H9 (cell line): ENCODE measurements at regions not wholly inside any gene's neighbourhood (a gene's known extent, or its start where the extent isn't known, plus 50 kb on each side); places are given as distances from the start of the nearest gene placed in this dataset.

Source experiments
- DNase-seq: peaks from one replicate; pipeline ENCODE4 v3.0.0-alpha.2; 2017
- H2AFZ ChIP-seq: one replicate; pipeline ENCODE4 v1.6.1; 2013; ENCODE audit warnings: mild to moderate bottlenecking, low read length, control low read depth, moderate library complexity
- H2AK5ac ChIP-seq: 2 replicates; pipeline ENCODE4 v1.6.1; 2013; ENCODE audit warnings: low read length, control low read depth, mixed read lengths; ENCODE audit not compliant: insufficient read length
- H2BK120ac ChIP-seq: one replicate; pipeline ENCODE4 v1.6.1; 2013; ENCODE audit warnings: low read depth, mild to moderate bottlenecking, low read length, control low read depth, inconsistent platforms; ENCODE audit not compliant: poor library complexity, severe bottlenecking
- H2BK12ac ChIP-seq: 2 replicates; pipeline ENCODE4 v1.6.1; 2013; ENCODE audit warnings: low read length, control low read depth, mixed read lengths, low read depth; ENCODE audit not compliant: insufficient read length
- H2BK15ac ChIP-seq: 2 replicates; pipeline ENCODE4 v1.6.1; 2013; ENCODE audit warnings: low read depth, low read length, control low read depth
- H2BK20ac ChIP-seq: one replicate; pipeline ENCODE4 v1.6.1; 2013; ENCODE audit warnings: low read depth, mild to moderate bottlenecking, low read length, control low read depth, inconsistent platforms; ENCODE audit not compliant: poor library complexity, severe bottlenecking
- H2BK5ac ChIP-seq: 2 replicates; pipeline ENCODE4 v1.6.1; 2013; ENCODE audit warnings: low read length, control low read depth, mixed read lengths; ENCODE audit not compliant: insufficient read length
- H3K14ac ChIP-seq: 2 replicates; pipeline ENCODE4 v1.6.1; 2013; ENCODE audit warnings: low read length, control low read depth; ENCODE audit not compliant: insufficient read depth
- H3K18ac ChIP-seq: 2 replicates; pipeline ENCODE4 v1.6.1; 2013; ENCODE audit warnings: low read depth, mild to moderate bottlenecking, mixed read lengths, low read length, control low read depth; ENCODE audit not compliant: insufficient read length
- H3K23ac ChIP-seq: 2 replicates; pipeline ENCODE4 v1.6.1; 2013; ENCODE audit warnings: low read length, control low read depth, mixed read lengths, low read depth; ENCODE audit not compliant: insufficient read length
- H3K23me2 ChIP-seq: 2 replicates; pipeline ENCODE4 v1.6.1; 2013; ENCODE audit warnings: low read depth, mild to moderate bottlenecking, mixed read lengths, low read length, control low read depth; ENCODE audit not compliant: insufficient read length, poor library complexity, severe bottlenecking
- H3K27ac ChIP-seq: 2 replicates; pipeline ENCODE4 v1.5.1; 2013; ENCODE audit warnings: low read length, control low read depth, mixed read lengths, low read depth; ENCODE audit not compliant: insufficient read length
- H3K27me3 ChIP-seq: 2 replicates; pipeline ENCODE4 v1.6.1; 2013; ENCODE audit warnings: low read length, control low read depth, inconsistent platforms; ENCODE audit not compliant: insufficient read depth
- H3K4ac ChIP-seq: 2 replicates; pipeline ENCODE4 v1.6.1; 2013; ENCODE audit warnings: low read depth, mild to moderate bottlenecking, control low read depth, inconsistent platforms, low read length, moderate library complexity
- H3K4me1 ChIP-seq: 2 replicates; pipeline ENCODE4 v1.6.1; 2013; ENCODE audit warnings: low read length, control low read depth, inconsistent platforms; ENCODE audit not compliant: insufficient read depth
- H3K4me2 ChIP-seq: 2 replicates; pipeline ENCODE4 v1.6.1; 2013; ENCODE audit warnings: low read length, control low read depth, mixed read lengths; ENCODE audit not compliant: insufficient read length, insufficient read depth
- H3K56ac ChIP-seq: 2 replicates; pipeline ENCODE4 v1.6.1; 2013; ENCODE audit warnings: low read depth, mild to moderate bottlenecking, mixed read lengths, low read length, control low read depth; ENCODE audit not compliant: insufficient read length
- H3K79me1 ChIP-seq: 2 replicates; pipeline ENCODE4 v1.6.1; 2013; ENCODE audit warnings: low read depth, mild to moderate bottlenecking, moderate library complexity, low read length, control low read depth, inconsistent platforms; ENCODE audit not compliant: insufficient read depth, poor library complexity, severe bottlenecking
- H3K79me2 ChIP-seq: 2 replicates; pipeline ENCODE4 v1.6.1; 2013; ENCODE audit warnings: low read length, control low read depth, inconsistent platforms; ENCODE audit not compliant: insufficient read depth
- H3K9ac ChIP-seq: 2 replicates; pipeline ENCODE4 v1.6.1; 2013; ENCODE audit warnings: low read length, control low read depth, mixed read lengths; ENCODE audit not compliant: insufficient read length; ENCODE audit errors: extremely low read depth
- H3K9me3 ChIP-seq: one replicate; pipeline ENCODE4 v1.6.1; 2013; ENCODE audit warnings: low read depth, low read length, inconsistent platforms; ENCODE audit not compliant: control insufficient read depth
- H3T11ph ChIP-seq: one replicate; pipeline ENCODE4 v1.6.1; 2013; ENCODE audit warnings: mild to moderate bottlenecking, low read length, control low read depth, inconsistent platforms
- H4K20me1 ChIP-seq: one replicate; pipeline ENCODE4 v1.6.1; 2013; ENCODE audit not compliant: control insufficient read depth, insufficient read length, insufficient read depth
- H4K5ac ChIP-seq: 2 replicates; pipeline ENCODE4 v1.6.1; 2013; ENCODE audit warnings: low read depth, mild to moderate bottlenecking, mixed read lengths, low read length, control low read depth; ENCODE audit not compliant: insufficient read length
- H4K8ac ChIP-seq: replicated peaks from 2 replicates; pipeline ENCODE4 v1.6.1; 2013; ENCODE audit warnings: low read length, control low read depth, mixed read lengths, low read depth; ENCODE audit not compliant: insufficient read length
- H4K91ac ChIP-seq: 2 replicates; pipeline ENCODE4 v1.6.1; 2013; ENCODE audit warnings: low read depth, mild to moderate bottlenecking, moderate library complexity, mixed read lengths, low read length, control low read depth; ENCODE audit not compliant: insufficient read length
- H3K27ac Mint-ChIP-seq, 3 experiments: 2 replicates in 2 of 3; 3 replicates in 1 of 3; pipeline ENCODE4 v1.8.0; 2020 to 2021; ENCODE audit warnings: mixed read lengths in 3 of 3, mild to moderate bottlenecking in 1 of 3, moderate library complexity in 1 of 3
- H3K27me3 Mint-ChIP-seq: 2 replicates; pipeline ENCODE4 v1.8.0; 2021; ENCODE audit warnings: low read depth, mild to moderate bottlenecking, moderate library complexity, mixed read lengths
- H3K36me3 Mint-ChIP-seq, 3 experiments: 2 replicates in 2 of 3; 3 replicates in 1 of 3; pipeline ENCODE4 v1.8.0; 2020 to 2021; ENCODE audit warnings: low read depth in 3 of 3, mixed read lengths in 3 of 3; ENCODE audit not compliant: insufficient read depth in 1 of 3
- H3K4me1 Mint-ChIP-seq, 2 experiments: 2 replicates each; pipeline ENCODE4 v1.8.0; 2020; ENCODE audit warnings: mixed read lengths in 2 of 2
- H3K4me3 Mint-ChIP-seq, 2 experiments: 2 replicates in 1 of 2; 3 replicates in 1 of 2; pipeline ENCODE4 v1.8.0; 2020 to 2021; ENCODE audit warnings: mild to moderate bottlenecking in 2 of 2, mixed read lengths in 2 of 2, moderate library complexity in 1 of 2
- H3K9me3 Mint-ChIP-seq, 2 experiments: 2 replicates in 1 of 2; 3 replicates in 1 of 2; pipeline ENCODE4 v1.8.0; 2020; ENCODE audit warnings: mild to moderate bottlenecking in 2 of 2, mixed read lengths in 2 of 2, moderate library complexity in 1 of 2
- CTCF ChIP-seq: fragments of 200-600 bp; sonication (generic); conservative IDR thresholded peaks from 3 replicates; pipeline ENCODE4 v1.8.0; 2021; ENCODE audit warnings: antibody characterized with exemption, mild to moderate bottlenecking
- WGBS: extraction: QIAGEN DNeasy Blood & Tissue Kit; methylation state at CpG from one replicate; pipeline ENCODE4 v1.1.7; 2013; ENCODE audit warnings: missing lambda C conversion rate, low lambda C conversion rate, mixed read lengths; ENCODE audit not compliant: insufficient read length; ENCODE audit errors: extremely low coverage; 5-methylcytosine and 5-hydroxymethylcytosine counted together

GRCh38 chr1:96290033-96290432 lies 431.6 kb upstream of the PTBP2 start:
- no peak overlapping the region for H3K14ac ChIP-seq
- no peaks in the 10 kb centered on the region for H3K9me3 ChIP-seq
- H2BK15ac ChIP-seq, result no peak overlapping the region; the same call in 1 of the 2 replicates
- H4K20me1 ChIP-seq, result no peaks in the 10 kb centered on the region
- H4K8ac ChIP-seq, result no peak overlapping the region
- no peak overlapping the region for H3K27ac ChIP-seq
- H2AFZ ChIP-seq, result no peak overlapping the region
- H3T11ph ChIP-seq, result no peak overlapping the region
- no peak overlapping the region for H3K23ac ChIP-seq
- H3K4me1 Mint-ChIP-seq, result peaks cover 32 to 35% of the 10 kb centered on the region in 2 experiments
- WGBS, result no CpG with 5 or more reads among the region's 1 CpG
- H4K91ac ChIP-seq, result no peak overlapping the region
- H2AK5ac ChIP-seq, result no peak overlapping the region
- no peaks in the 10 kb centered on the region for H3K79me2 ChIP-seq
- H3K4me3 Mint-ChIP-seq, result no peak overlapping the region
- H2BK12ac ChIP-seq, result no peak overlapping the region
- DNase-seq, result no peak
- H3K4ac ChIP-seq, result no peak overlapping the region
- H3K79me1 ChIP-seq, result no peaks in the 10 kb centered on the region
- no peak overlapping the region for H3K4me2 ChIP-seq
- no peaks in the 10 kb centered on the region for H3K4me1 ChIP-seq
- H3K18ac ChIP-seq, result no peak overlapping the region
- peaks cover 17 to 36% (median 20%) of the 10 kb centered on the region in 3 experiments for H3K36me3 Mint-ChIP-seq
- H3K9ac ChIP-seq, result no peak overlapping the region
- H2BK120ac ChIP-seq, result no peak overlapping the region
- H3K56ac ChIP-seq, result no peak overlapping the region
- H3K27me3 Mint-ChIP-seq, result no peaks in the 10 kb centered on the region
- no peak overlapping the region for H2BK20ac ChIP-seq
- H4K5ac ChIP-seq, result no peak overlapping the region
- H3K9me3 Mint-ChIP-seq, result peaks cover 25 to 33% of the 10 kb centered on the region in 2 experiments
- peak overlapping the region in 1 of 3 experiments; percentile 60; a peak in 1 of 7 replicates for H3K27ac Mint-ChIP-seq
- no peaks in the 10 kb centered on the region for H3K27me3 ChIP-seq
- TF ChIP-seq CTCF, result no peak
- H2BK5ac ChIP-seq, result no peak overlapping the region
- H3K23me2 ChIP-seq, result no peaks in the 10 kb centered on the region
